Stimulated activated CD4-positive, alpha-beta T cell treated with anti-CD3 and anti-CD28 coated beads, TNF-alpha, amount 100 ng/mL, for 4 hours (primary cell): ENCODE measurements at regions not wholly inside any gene's neighbourhood (a gene's known extent, or its start where the extent isn't known, plus 50 kb on each side); places are given as distances from the start of the nearest gene placed in this dataset.
"Not testable (repeated sequence)": the region's sequence is repeated elsewhere in the genome, so short reads cannot be mapped to it uniquely, and the experiment has no call there.

Experiments used
- DNase-seq, 3 experiments: peaks; one replicate each; pipeline ENCODE4 v3.0.0-alpha.2; 2020; ENCODE audit warnings: low read depth in 3 of 3

DNA sequence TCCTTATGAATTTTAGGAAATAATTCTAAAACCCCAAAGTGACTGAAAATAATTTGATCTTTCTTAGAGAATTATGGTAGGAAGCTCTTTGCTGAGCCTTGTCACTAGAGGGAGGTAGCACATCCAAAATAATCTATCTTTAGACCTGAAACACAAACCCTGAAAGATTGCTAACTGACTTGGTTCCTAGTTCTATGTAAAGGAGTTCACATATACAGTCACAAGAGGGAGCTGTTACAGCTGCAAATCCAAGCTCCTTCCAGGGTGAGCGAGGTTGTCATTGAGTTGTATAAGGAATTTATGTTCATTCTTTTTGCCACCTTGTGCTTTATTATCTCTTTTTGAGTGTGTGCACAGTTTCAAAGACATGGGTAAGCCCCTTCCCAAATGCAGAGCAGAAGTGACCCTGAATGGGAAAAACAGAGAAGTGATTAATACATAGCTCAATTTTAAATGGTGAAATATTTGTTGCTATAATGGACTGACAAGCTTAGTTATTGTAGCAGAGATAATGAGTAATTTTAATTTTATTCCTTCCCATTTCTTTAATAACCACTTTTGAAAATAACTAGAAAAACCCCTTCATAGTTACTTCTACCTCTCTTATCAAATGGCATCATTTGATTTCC, 387.9 kb downstream of the DAD1 start:
- no peak for DNase-seq

GRCh38 chr14:22200131-22200530, 388.9 kb downstream of the DAD1 start:
- DNase-seq: not testable (repeated sequence)

DNA sequence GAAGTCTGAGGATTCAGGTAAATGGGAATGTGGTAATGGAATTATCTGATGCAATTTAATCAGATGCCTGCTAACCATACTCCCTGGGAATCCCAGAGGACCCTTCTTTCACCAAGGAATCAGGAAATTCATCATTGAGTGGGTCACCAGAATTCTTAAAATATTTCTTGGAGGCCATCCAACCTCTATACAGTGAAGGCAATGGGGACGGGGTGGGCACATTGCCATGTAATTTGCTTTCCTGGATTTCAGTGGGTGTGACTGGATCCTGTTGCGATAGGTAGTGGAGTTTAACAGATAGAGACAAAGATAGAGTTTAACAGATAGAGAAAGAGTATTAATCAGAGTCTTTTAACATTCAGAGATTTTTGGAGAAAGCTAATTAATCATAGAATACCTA, 394.4 kb downstream of the DAD1 start:
- no peak for DNase-seq

DNA sequence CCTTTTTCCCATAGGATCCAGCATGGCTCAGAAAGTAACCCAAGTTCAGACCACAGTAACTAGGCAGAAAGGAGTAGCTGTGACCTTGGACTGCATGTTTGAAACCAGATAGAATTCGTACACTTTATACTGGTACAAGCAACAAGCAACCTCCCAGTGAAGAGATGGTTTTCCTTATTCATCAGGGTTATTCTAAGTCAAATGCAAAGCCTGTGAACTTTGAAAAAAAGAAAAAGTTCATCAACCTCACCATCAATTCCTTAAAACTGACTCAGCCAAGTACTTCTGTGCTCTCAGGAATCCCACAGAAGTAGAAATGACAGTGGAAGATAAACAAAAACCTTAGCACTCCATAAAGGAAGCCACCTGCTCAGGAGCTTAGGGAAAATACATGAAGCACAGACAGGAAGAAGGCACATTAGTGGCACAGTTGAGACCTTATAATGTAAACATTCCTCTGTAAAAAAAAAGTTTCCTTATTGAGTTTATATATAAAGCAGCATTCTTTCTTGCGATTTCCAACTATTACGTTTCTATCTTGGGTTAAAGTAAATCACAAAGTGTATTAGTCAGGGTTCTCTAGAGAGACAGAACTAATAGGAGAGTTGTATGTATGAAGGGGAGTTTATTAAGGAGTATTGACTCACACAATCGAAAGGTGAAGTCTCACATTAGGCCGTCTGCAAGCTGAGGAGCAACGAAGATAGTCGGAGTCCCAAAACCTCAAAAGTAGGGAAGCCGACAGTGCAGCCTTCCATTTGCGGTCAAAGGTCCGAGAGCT, 398.4 kb downstream of the DAD1 start:
- no peak for DNase-seq

DNA sequence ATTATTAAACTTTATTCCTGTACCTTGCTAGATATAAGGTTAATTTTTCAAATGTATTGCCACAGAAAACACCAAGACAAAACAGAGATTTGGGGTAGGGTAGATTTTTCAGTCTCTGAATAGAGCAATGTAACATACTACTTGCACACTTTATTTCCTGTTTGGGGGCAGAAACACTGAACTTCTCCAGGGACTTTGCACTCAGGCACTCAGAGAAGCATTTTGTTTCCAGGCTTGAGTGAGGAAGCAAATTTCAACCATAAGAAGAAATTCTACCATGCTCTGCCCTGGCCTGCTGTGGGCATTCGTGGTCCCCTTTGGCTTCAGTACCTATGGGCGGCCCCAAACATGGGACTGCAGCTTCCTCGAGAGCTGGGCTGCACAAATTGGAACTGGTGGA, 399.1 kb downstream of the DAD1 start:
- DNase-seq: no peak

DNA sequence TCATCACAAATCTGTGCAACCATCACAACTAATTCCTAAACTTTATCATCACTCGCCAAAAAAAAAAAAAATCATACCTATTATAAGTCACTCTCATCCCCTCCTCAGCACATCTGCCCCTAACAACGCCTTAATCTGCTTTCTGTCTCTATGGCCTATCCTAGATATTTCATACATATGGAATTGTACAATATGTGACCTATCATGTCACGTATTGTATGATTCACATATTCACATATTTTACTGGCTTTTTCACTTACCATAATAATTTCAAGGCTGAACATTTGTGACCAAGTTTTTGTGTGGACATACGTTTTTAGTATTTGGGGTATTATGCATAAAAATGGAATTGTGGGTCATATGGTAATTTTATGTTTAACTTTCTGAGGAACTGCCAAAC, 400.7 kb downstream of the DAD1 start:
- no peak for DNase-seq

- no peak for DNase-seq
These were observed 403.2 kb downstream of the DAD1 start for GRCh38 chr14:22185789-22186188.

- no peak for DNase-seq
These were observed 403.8 kb downstream of the DAD1 start for GRCh38 chr14:22185191-22185590.

- no peak for DNase-seq
These were observed 404.2 kb downstream of the DAD1 start for GRCh38 chr14:22184830-22185168.

GRCh38 chr14:22184157-22184829, 404.7 kb downstream of the DAD1 start:
- DNase-seq: no peak

GRCh38 chr14:22180045-22180444, 409.0 kb downstream of the DAD1 start:
- DNase-seq: no peak

- DNase-seq: no peak
These were observed 409.8 kb downstream of the DAD1 start for GRCh38 chr14:22179190-22179589.

DNA sequence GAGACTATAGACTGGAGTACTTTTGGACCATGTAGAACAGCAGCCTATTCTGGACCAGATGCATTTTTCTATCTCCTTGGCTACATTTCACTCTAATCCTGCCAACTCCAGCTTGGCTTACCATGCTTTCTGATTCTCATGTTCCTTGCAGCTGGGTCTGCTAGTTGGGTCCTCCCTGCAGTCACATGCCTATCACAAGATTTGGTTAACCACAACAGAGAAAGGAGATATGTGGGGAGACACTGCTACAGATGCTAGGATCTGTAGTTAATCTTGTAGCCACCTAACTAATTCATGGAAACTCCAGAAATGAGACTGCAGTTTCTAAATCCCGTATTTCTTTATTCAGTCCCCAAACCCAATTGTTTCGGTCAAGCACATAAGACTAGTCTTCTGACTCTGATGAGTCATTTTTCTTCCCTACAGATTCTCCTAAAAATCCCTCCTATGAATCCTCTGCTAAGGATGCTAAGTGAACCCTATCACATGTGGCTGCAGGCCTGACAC, 410.6 kb downstream of the DAD1 start:
- DNase-seq: no peak

- no peak for DNase-seq
These were observed 411.2 kb downstream of the DAD1 start for GRCh38 chr14:22177870-22178269.

GRCh38 chr14:22176957-22177356, 412.1 kb downstream of the DAD1 start:
- no peak for DNase-seq

GRCh38 chr14:22175278-22175558, 413.8 kb downstream of the DAD1 start:
- not testable (repeated sequence) for DNase-seq

GRCh38 chr14:22174412-22175277, 414.4 kb downstream of the DAD1 start:
- no peak for DNase-seq

DNA sequence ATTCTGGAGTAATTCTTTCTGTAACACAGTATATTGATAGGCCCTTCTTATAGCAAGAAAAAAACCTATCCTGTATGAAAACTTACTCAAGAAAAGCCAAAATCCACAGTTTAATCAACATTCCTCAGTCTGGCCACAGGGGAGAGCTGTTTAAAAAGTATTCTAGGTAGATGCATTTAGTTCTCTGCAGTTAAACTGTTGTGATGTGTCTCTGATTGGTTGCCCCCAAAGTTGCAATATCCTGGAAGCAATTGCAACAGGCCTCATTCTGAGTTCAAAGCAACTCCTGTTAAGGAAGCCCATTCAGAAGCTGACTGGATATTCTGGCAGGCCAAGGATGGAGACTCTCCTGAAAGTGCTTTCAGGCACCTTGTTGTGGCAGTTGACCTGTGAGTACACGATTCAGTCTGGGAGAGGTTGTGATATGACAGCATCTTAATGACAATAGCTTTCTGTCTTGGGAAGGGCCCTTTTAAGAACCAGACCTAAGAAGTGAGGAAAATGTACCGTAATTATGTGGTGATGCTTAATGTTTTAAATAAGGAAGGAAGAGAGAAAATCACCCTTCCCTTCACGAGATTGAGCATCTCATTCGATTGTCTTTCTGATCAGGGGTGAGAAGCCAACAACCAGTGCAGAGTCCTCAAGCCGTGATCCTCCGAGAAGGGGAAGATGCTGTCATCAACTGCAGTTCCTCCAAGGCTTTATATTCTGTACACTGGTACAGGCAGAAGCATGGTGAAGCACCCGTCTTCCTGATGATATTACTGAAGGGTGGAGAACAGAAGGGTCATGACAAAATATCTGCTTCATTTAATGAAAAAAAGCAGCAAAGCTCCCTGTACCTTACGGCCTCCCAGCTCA, 420.7 kb downstream of the DAD1 start:
- no peak for DNase-seq

DNA sequence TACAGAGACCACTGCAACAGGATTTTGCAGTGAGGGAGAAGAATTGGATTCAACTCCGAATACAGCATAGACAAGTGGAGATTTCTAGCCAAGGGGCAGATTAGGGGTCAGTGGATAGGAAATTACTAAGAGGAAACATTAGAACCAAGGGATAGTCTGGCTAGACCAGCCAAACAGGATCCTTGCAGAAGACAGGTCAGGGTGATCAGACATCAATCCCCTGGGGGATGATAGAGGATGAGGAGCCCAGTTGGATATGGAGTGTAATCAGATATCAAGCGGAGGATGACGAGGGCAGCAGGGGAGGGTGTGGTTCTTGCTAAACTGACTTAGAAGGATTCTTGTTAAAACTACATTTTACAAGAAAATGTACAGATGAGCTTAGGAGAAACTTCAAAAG, 424.4 kb downstream of the DAD1 start:
- no peak for DNase-seq

DNA sequence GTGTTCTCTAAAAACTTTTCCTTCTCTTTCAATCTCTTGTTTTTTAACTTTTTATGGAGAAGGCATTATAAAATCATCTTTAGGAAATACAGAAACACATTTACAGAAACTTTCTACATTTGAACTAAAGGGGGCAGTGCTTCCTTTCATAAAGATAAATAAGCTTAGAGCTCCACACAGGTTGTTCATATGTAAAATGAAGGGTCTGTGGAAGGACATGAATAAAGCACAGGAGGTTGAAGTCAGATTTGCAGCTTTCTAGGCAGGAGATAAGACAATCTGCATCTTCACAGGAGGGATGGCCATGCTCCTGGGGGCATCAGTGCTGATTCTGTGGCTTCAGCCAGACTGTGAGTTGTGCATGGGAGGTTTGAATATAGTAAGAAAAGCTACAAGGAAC, 426.0 kb downstream of the DAD1 start:
- no peak for DNase-seq

- no peak for DNase-seq
These were observed 429.1 kb downstream of the DAD1 start for GRCh38 chr14:22159957-22160356.
